ENCODE measurements at regions not wholly inside any gene's neighbourhood (a gene's known extent, or its start where the extent isn't known, plus 50 kb on each side); places are given as distances from the start of the nearest gene placed in this dataset.

GRCh38 chr6:44034931-44035345 lies 92.3 kb downstream of the MRPL14 start:
- H3K36me3 ChIP-seq: no peaks in the 10 kb centered on the region
- ATAC-seq (ENCODE audit: insufficient number of reproducible peaks, low FRiP score, low read depth) (no peak), DNase-seq (ENCODE audit: low spot score) (no peak)
- no peak overlapping the region for H3K4me3 ChIP-seq
- H3K9me3 ChIP-seq: no peaks in the 10 kb centered on the region
- TF ChIP-seq CTCF (IDR thresholded peaks at IDR 0.05): no peak
- H3K27ac ChIP-seq: no peak overlapping the region
- no peaks in the 10 kb centered on the region for H3K4me1 ChIP-seq (ENCODE audit: control insufficient read depth in 1 of 2, low read depth in 2 of 2)
- H3K27me3 ChIP-seq (replicated peaks; ENCODE audit: insufficient read depth): no peaks in the 10 kb centered on the region

- no peak for TF ChIP-seq CTCF (IDR thresholded peaks at IDR 0.05)
- Histone ChIP-seq H3K36me3 (no peaks in the 10 kb centered on the region), H3K27ac (no peak overlapping the region), H3K4me3 (no peak overlapping the region), H3K4me1 (ENCODE audit: control insufficient read depth in 1 of 2, low read depth in 2 of 2) (no peaks in the 10 kb centered on the region), H3K9me3 (no peaks in the 10 kb centered on the region), H3K27me3 (replicated peaks; ENCODE audit: insufficient read depth) (no peaks in the 10 kb centered on the region)
- DNase-seq (ENCODE audit: low spot score) (no peak), ATAC-seq (ENCODE audit: insufficient number of reproducible peaks, low FRiP score, low read depth) (no peak)
These were observed 92.8 kb downstream of the MRPL14 start for GRCh38 chr6:44034391-44034861.

- DNase-seq (ENCODE audit: low spot score): no peak
- no peak overlapping the region for H3K4me3 ChIP-seq
- H3K36me3 ChIP-seq: no peaks in the 10 kb centered on the region
- no peaks in the 10 kb centered on the region for H3K9me3 ChIP-seq
- no peak for TF ChIP-seq CTCF (IDR thresholded peaks at IDR 0.05)
- ATAC-seq (ENCODE audit: insufficient number of reproducible peaks, low FRiP score, low read depth): no peak
- no peaks in the 10 kb centered on the region for H3K27me3 ChIP-seq (replicated peaks; ENCODE audit: insufficient read depth)
- no peaks in the 10 kb centered on the region for H3K4me1 ChIP-seq (ENCODE audit: control insufficient read depth in 1 of 2, low read depth in 2 of 2)
- H3K27ac ChIP-seq: no peak overlapping the region
These were observed 96.3 kb downstream of the MRPL14 start for GRCh38 chr6:44030812-44031454.

- no peaks in the 10 kb centered on the region for H3K36me3 ChIP-seq
- ATAC-seq (ENCODE audit: insufficient number of reproducible peaks, low FRiP score, low read depth): no peak
These were observed 97.6 kb downstream of the MRPL14 start for GRCh38 chr6:44029444-44030185.

More at GRCh38 chr6:44029444-44030185, 97.6 kb downstream of the MRPL14 start:
- Histone ChIP-seq H3K4me1 (ENCODE audit: control insufficient read depth in 1 of 2, low read depth in 2 of 2) (no peaks in the 10 kb centered on the region), H3K9me3 (no peaks in the 10 kb centered on the region), H3K4me3 (no peak overlapping the region), H3K27ac (no peak overlapping the region), H3K27me3 (replicated peaks; ENCODE audit: insufficient read depth) (no peaks in the 10 kb centered on the region)
- no peak for TF ChIP-seq CTCF (IDR thresholded peaks at IDR 0.05)
- no peak for DNase-seq (ENCODE audit: low spot score)
